GM18505 (cell line): ENCODE measurements at regions not wholly inside any gene's neighbourhood (a gene's known extent, or its start where the extent isn't known, plus 50 kb on each side); places are given as distances from the start of the nearest gene placed in this dataset.

Experiments used
- ATAC-seq: cut with Tn5 transposase; IDR thresholded peaks from one replicate; pipeline ENCODE4 v1.9.1; 2021; ENCODE audit not compliant: unreplicated experiment
- POLR2A ChIP-seq: IDR thresholded peaks from 4 replicates; pipeline ENCODE4 v1.6.1; 2011; ENCODE audit warnings: borderline replicate concordance; ENCODE audit not compliant: insufficient read depth, insufficient read length; ENCODE audit errors: extremely low read depth

DNA sequence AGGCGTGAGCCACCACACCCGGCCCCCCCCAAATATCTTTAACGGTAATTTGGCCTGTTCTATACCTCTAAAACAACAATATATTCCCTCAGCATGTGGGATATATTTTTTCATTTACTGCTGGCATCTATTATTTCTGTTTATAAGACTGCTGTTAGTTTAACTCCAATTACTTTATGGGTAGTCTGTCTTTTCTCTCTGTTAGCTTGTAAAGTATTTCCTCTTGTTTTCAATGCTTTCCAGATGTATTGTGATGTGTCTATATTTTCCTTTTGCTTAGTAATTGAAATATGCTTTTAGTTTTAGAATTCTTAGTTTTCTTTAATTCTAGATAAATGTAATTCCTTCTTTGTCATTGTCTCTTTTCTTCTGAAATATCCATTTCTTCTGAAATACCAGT, 445.8 kb downstream of the ANKRD50 start:
- no peak for TF ChIP-seq POLR2A
- no peak for ATAC-seq

- no peak for TF ChIP-seq POLR2A
- ATAC-seq, result no peak
Measured at GRCh38 chr4:124276461-124276860, 436.1 kb downstream of the ANKRD50 start.

DNA sequence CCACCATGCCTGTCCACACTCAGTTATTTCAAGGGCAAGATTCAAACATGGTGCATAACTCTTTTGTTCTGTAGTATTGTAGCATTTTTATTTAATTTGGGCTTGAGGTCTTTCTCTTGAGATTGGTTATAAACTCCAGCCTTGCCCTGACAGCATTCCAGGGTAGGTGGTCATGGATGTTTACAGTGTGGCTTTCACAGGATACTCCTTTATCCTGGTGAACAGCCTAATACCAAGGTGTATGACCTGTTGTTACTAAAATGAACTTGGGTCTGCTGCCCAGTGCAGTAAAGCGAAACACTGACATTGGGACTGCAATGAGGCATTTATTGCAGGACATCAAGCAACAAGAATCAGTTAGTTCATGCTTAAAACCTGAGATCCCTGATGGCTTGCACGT, 434.8 kb downstream of the ANKRD50 start:
- no peak for ATAC-seq
- no peak for TF ChIP-seq POLR2A

GRCh38 chr4:124278477-124278876, 434.1 kb downstream of the ANKRD50 start:
- no peak for TF ChIP-seq POLR2A
- ATAC-seq, result no peak

- no peak for TF ChIP-seq POLR2A
- ATAC-seq, result no peak
Measured at GRCh38 chr4:124279741-124280140, 432.8 kb downstream of the ANKRD50 start.

- TF ChIP-seq POLR2A, result no peak
Measured at GRCh38 chr4:124282301-124282898, 430.1 kb downstream of the ANKRD50 start.

DNA sequence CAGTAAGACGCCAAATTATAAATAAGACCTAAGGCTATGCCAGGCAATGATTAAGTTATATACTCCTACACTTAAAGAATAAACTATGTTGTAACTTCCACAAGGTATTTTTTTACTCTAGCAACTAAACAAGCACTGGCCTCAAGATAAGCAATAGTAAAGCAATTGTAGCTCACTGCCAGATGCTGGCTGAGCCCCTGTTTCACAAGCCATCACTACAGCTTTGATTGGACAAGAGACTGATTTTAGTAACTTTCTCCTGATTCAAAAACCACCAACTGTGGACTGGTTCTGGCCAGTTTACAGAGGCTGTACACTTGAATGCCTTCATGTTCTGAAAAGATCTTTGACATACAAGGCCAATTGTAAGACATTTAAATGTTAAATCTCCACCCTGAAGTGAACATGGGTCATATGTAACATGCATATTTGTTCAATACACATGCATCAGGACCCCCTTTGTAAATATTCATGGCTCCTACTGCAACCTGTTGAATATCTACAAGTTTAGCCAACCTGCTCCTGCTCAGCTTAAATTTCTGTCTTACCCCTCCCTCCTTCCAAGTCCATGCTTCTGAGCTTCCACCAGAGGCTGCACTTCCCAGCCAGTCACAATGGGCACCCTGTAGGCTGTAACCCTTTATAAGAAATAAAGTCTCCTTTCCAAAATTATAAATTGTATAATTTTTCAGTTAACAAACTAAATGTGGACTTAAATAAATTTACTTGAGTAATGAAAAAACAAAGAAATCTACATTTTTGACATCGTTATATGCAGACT, 423.6 kb downstream of the ANKRD50 start:
- TF ChIP-seq POLR2A, result no peak
- no peak for ATAC-seq

More at GRCh38 chr4:124282301-124282898, 430.1 kb downstream of the ANKRD50 start:
- no peak for ATAC-seq

DNA sequence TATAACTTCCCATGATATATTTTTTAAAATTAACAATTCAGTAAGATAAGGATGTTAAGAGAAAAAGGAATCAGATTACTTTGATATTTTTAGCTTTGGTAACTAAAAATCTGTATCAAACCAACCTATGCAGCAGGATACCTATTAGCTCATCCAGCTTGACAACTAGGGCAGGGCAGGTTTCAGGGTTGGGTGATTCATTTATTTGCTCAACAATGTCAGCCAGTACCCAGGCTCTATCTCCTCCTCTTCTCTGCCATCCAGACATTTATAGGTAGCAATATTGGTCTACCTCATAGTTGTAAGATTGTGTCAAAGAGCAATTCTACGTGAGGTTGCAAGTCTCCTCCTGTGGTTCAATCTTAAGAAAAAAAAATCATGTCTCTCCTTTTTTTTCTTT, 421.9 kb downstream of the ANKRD50 start:
- ATAC-seq, result no peak
- no peak for TF ChIP-seq POLR2A

DNA sequence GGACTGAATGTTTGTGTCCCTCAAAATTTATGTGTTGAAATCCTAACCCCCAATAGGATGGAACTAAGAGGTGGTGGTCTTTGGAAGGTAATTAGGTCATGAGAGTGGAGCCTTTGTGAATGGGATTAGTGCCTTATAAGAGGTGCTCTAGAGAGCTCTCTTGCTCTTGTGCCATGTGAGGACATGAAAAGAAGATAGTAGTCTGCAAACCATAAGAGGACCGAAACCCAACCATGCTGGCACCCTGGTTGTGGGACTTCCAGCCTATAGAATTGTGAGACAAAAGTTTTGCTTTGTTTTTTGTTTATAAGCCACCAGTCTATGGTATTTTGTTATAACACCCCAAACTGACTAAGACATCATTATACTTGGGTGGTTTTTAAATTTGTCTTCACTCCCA, 417.1 kb downstream of the ANKRD50 start:
- no peak for TF ChIP-seq POLR2A
- no peak for ATAC-seq

GRCh38 chr4:124304941-124305340, 407.6 kb downstream of the ANKRD50 start:
- ATAC-seq, result no peak
- no peak for TF ChIP-seq POLR2A

DNA sequence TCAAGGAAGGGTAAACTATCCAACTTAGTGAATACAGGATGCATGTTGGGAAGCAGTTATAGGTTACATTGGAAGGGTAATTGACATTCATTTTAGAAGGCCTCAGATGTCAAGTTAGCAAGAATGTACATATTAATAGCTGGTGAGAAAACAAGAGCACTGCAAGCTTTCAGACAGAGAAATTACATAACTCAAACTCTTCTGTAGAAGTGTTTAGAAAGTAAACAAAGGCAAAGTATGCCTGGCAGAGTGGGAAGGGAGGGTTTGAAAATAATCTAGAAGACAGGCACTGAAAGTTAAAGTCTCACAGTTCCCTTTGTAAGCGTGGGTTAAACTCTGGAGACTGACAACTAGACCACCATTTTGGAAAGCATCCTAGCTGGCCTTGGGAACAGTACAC, 406.2 kb downstream of the ANKRD50 start:
- no peak for ATAC-seq
- no peak for TF ChIP-seq POLR2A

GRCh38 chr4:124307143-124307542, 405.4 kb downstream of the ANKRD50 start:
- no peak for TF ChIP-seq POLR2A
- ATAC-seq, result no peak

- TF ChIP-seq POLR2A, result no peak
- no peak for ATAC-seq
Measured at GRCh38 chr4:124318292-124318691, 394.2 kb downstream of the ANKRD50 start.

DNA sequence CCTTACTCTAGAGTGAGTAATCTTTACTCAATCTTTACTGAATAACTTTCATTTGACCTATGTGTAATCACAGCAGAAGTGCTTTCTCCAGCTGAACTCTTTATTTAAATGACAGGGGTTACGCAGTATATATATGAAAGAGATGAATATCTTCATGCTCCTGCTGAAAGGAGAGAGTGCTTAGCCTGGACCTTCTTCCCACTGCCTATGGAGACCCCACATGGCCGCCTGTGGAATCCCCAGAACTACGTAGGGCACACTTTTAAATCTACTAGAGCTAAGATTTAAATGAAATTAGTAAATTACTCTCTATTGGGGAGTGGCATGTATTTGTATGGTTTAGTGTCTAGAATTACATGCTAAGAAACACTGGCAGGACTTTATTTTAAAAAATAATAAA, 391.2 kb downstream of the ANKRD50 start:
- no peak for ATAC-seq
- TF ChIP-seq POLR2A, result no peak

- TF ChIP-seq POLR2A, result no peak
- no peak for ATAC-seq
Measured at GRCh38 chr4:124322234-124323065, 390.1 kb downstream of the ANKRD50 start.

DNA sequence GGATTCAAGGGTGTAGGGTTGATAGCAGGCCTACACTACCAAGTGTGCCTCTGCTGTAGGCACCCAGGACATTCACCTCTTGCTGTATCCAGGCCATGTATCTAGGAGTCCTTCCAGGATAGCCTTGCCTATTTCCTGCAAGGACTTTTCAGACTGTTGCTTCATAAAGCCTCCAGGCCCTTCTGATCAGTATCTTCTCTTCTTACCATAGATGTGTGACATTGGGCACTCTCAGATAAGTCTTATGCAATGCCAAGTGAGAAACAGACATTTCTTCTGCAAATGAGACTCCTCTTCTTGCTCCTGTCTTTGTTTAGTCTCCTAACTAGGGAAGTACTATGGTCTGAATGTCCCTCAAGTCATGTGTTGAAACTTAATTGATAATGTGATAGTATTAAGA, 386.8 kb downstream of the ANKRD50 start:
- no peak for ATAC-seq
- no peak for TF ChIP-seq POLR2A
